B cell (primary cell): ENCODE measurements at regions not wholly inside any gene's neighbourhood (a gene's known extent, or its start where the extent isn't known, plus 50 kb on each side); places are given as distances from the start of the nearest gene placed in this dataset.

Experiments
- ATAC-seq: fragments of 200-7000 bp; cut with Tn5 transposase; one replicate; pipeline ENCODE4 v1.10.0; 2021; ENCODE audit warnings: low read depth, mild to moderate bottlenecking, moderate number of reproducible peaks, moderate library complexity
- CTCF ChIA-PET: fragments of 350-600 bp; sonication (Branson Sonifier 250); formaldehyde crosslinking; loops from one replicate; lab custom pipeline; 2021; ENCODE audit warnings: antibody characterized with exemption, inconsistent platforms; lab: Charles Lee
- POLR2A ChIA-PET: fragments of 350-600 bp; sonication (Branson Sonifier 250); formaldehyde crosslinking; loops from one replicate; lab custom pipeline; 2021; ENCODE audit warnings: antibody characterized with exemption; lab: Charles Lee
- DNase-seq: peaks from one replicate; pipeline ENCODE4 v3.0.0; 2013
- H2AFZ ChIP-seq: 2 replicates; pipeline ENCODE4 v1.6.1; 2012; ENCODE audit warnings: mild to moderate bottlenecking, low read depth, low read length; ENCODE audit not compliant: insufficient read depth, poor library complexity, severe bottlenecking
- H3K27ac ChIP-seq, 2 donors: 1 replicate in 1 of 2; 2 replicates in 1 of 2; pipeline ENCODE4 v1.5.1; 2012 to 2013; ENCODE audit warnings: low read length in 2 of 2, mild to moderate bottlenecking in 2 of 2, moderate library complexity in 1 of 2
- H3K27me3 ChIP-seq, 4 experiments: fragments of 200-600 bp in 1 of 4; sonication (generic) in 1 of 4; replicated peaks in 1 of 4; 1 replicate in 2 of 4; 2 replicates in 2 of 4; pipeline versions ENCODE4 v1.6.1 to v1.7.0; 2013 to 2016; ENCODE audit warnings: low read length in 3 of 4, mild to moderate bottlenecking in 2 of 4, mixed read lengths in 1 of 4, moderate library complexity in 1 of 4; ENCODE audit not compliant: insufficient read depth in 4 of 4, control insufficient read depth in 3 of 4; ENCODE audit errors: control extremely low read depth in 1 of 4
- H3K36me3 ChIP-seq, 2 experiments: replicated peaks in 1 of 2; 1 replicate in 1 of 2; 2 replicates in 1 of 2; pipeline versions ENCODE4 v1.6.1 to v1.7.1; 2013; ENCODE audit warnings: low read length in 1 of 2; ENCODE audit not compliant: insufficient read depth in 2 of 2, control insufficient read depth in 1 of 2; ENCODE audit errors: control extremely low read depth in 1 of 2, extremely low read depth in 1 of 2
- H3K4me1 ChIP-seq, 2 donors: fragments of 200-600 bp in 1 of 2; sonication (generic) in 1 of 2; 1 replicate in 1 of 2; 2 replicates in 1 of 2; pipeline versions ENCODE4 v1.5.1 to v1.6.1; 2013 to 2017; ENCODE audit warnings: low read length in 2 of 2; ENCODE audit not compliant: control insufficient read depth in 2 of 2, insufficient read depth in 2 of 2
- H3K4me2 ChIP-seq: replicated peaks from 2 replicates; pipeline ENCODE3; 2012; ENCODE audit warnings: mild to moderate bottlenecking, low read depth, low read length; ENCODE audit not compliant: poor library complexity, severe bottlenecking
- H3K4me3 ChIP-seq, 5 experiments: fragments of 200-600 bp in 1 of 5; sonication (generic) in 1 of 5; 1 replicate in 3 of 5; 2 replicates in 2 of 5; pipeline versions ENCODE4 v1.5.1 to v1.7.0; 2011 to 2016; ENCODE audit warnings: low read length in 4 of 5, mild to moderate bottlenecking in 4 of 5, low read depth in 2 of 5, control low read depth in 1 of 5, moderate library complexity in 1 of 5; ENCODE audit not compliant: insufficient read depth in 1 of 5; ENCODE audit errors: control extremely low read depth in 1 of 5, extremely low read depth in 1 of 5
- H3K79me2 ChIP-seq: fragments of 200-600 bp; sonication (generic); one replicate; pipeline ENCODE4 v1.6.0; 2016; ENCODE audit warnings: low read length; ENCODE audit not compliant: control insufficient read depth, insufficient read depth
- H3K9ac ChIP-seq: fragments of 200-600 bp; sonication (generic); 2 replicates; pipeline ENCODE4 v1.6.1; 2017; ENCODE audit warnings: mild to moderate bottlenecking, low read length, moderate library complexity
- H3K9me3 ChIP-seq, 3 donors: one replicate each; pipeline versions ENCODE4 v1.6.1 to v1.7.1; 2013; ENCODE audit warnings: low read length in 2 of 3; ENCODE audit not compliant: control insufficient read depth in 2 of 3, insufficient read depth in 1 of 3; ENCODE audit errors: control extremely low read depth in 1 of 3
- H4K20me1 ChIP-seq: 2 replicates; pipeline ENCODE4 v1.6.0; 2012; ENCODE audit warnings: mild to moderate bottlenecking, low read length; ENCODE audit not compliant: insufficient read depth, control insufficient read depth, poor library complexity, severe bottlenecking
- H3K27ac Mint-ChIP-seq: one replicate; pipeline ENCODE4 v1.8.0; 2021; ENCODE audit warnings: mixed read lengths
- H3K27me3 Mint-ChIP-seq: one replicate; pipeline ENCODE4 v1.8.0; 2021; ENCODE audit warnings: mixed read lengths
- H3K4me1 Mint-ChIP-seq: one replicate; pipeline ENCODE4 v1.8.0; 2021; ENCODE audit warnings: mixed read lengths
- H3K4me3 Mint-ChIP-seq: one replicate; pipeline ENCODE4 v1.8.0; 2021; ENCODE audit warnings: mixed read lengths
- H3K9me3 Mint-ChIP-seq: one replicate; pipeline ENCODE4 v1.8.0; 2022; ENCODE audit warnings: mixed read lengths; ENCODE audit not compliant: insufficient read depth
- CTCF ChIP-seq: fragments of 200-600 bp; IDR thresholded peaks from one replicate; pipeline ENCODE4 v1.8.0; 2022; ENCODE audit warnings: antibody characterized with exemption, mild to moderate bottlenecking
- EZH2 ChIP-seq: IDR thresholded peaks from 2 replicates; pipeline ENCODE4 v1.6.1; 2012; ENCODE audit warnings: borderline replicate concordance, low read depth, mild to moderate bottlenecking, moderate library complexity, low read length; ENCODE audit not compliant: insufficient read depth, poor library complexity, severe bottlenecking
- WGBS: methylation state at CpG from one replicate; pipeline ENCODE4 v1.1.5; 2013; ENCODE audit warnings: missing lambda C conversion rate; ENCODE audit not compliant: insufficient coverage; 5-methylcytosine and 5-hydroxymethylcytosine counted together
- intact Hi-C: fragments of 100-400 bp; cut with micrococcal nuclease; formaldehyde crosslinking; loops from one replicate; pipeline ENCODE4 v1.10.0; 2022

GRCh38 chr20:52004018-52004417 is 187.6 kb downstream of the ZFP64 start:
- POLR2A ChIA-PET: no interaction called here

GRCh38 chr20:52003415-52003814 is 188.2 kb downstream of the ZFP64 start:
- no CpG with 5 or more reads among the region's 5 CpGs for WGBS
- Histone ChIP-seq H3K27me3 (no peaks in the 10 kb centered on the region), H3K36me3 (no peaks in the 10 kb centered on the region), H3K4me2 (no peak overlapping the region), H2AFZ (no peak overlapping the region), H3K9me3 (no peaks in the 10 kb centered on the region), H3K27ac (no peak overlapping the region), H3K4me1 (no peaks in the 10 kb centered on the region), H3K4me3 (no peak overlapping the region), H3K79me2 (no peaks in the 10 kb centered on the region), H4K20me1 (no peaks in the 10 kb centered on the region), H3K9ac (no peak overlapping the region)
- H3K9me3 Mint-ChIP-seq: no peaks in the 10 kb centered on the region
- TF ChIP-seq CTCF (no peak), EZH2 (no peak)
- H3K27ac Mint-ChIP-seq: no peak overlapping the region
- no peak for ATAC-seq
- ChIA-PET CTCF (no interaction called here), POLR2A (no interaction called here)
- H3K4me1 Mint-ChIP-seq: no peaks in the 10 kb centered on the region
- intact Hi-C loops: no loop called here
- H3K27me3 Mint-ChIP-seq: peaks cover 21% of the 10 kb centered on the region
- no peak for DNase-seq
- no peak overlapping the region for H3K4me3 Mint-ChIP-seq

More at GRCh38 chr20:52004018-52004417, 187.6 kb downstream of the ZFP64 start:
- CTCF ChIA-PET: no interaction called here
- Histone ChIP-seq H3K9me3 (no peaks in the 10 kb centered on the region), H3K36me3 (no peaks in the 10 kb centered on the region), H3K27ac (no peak overlapping the region), H3K79me2 (no peaks in the 10 kb centered on the region), H3K9ac (no peak overlapping the region), H2AFZ (no peak overlapping the region), H4K20me1 (no peaks in the 10 kb centered on the region), H3K4me3 (no peak overlapping the region), H3K4me1 (no peaks in the 10 kb centered on the region), H3K4me2 (no peak overlapping the region), H3K27me3 (no peaks in the 10 kb centered on the region)
- Mint-ChIP-seq H3K27ac (no peak overlapping the region), H3K4me1 (no peaks in the 10 kb centered on the region), H3K9me3 (no peaks in the 10 kb centered on the region), H3K27me3 (peaks cover 21% of the 10 kb centered on the region), H3K4me3 (no peak overlapping the region)
- DNase-seq: no peak
- TF ChIP-seq EZH2: no peak
- TF ChIP-seq CTCF: no peak
- WGBS: 87% methylated on average over 2 of the region's 5 CpGs
- intact Hi-C loops: no loop called here
- ATAC-seq: no peak
